ENCODE measurements at regions not wholly inside any gene's neighbourhood (a gene's known extent, or its start where the extent isn't known, plus 50 kb on each side); places are given as distances from the start of the nearest gene placed in this dataset.

DNA sequence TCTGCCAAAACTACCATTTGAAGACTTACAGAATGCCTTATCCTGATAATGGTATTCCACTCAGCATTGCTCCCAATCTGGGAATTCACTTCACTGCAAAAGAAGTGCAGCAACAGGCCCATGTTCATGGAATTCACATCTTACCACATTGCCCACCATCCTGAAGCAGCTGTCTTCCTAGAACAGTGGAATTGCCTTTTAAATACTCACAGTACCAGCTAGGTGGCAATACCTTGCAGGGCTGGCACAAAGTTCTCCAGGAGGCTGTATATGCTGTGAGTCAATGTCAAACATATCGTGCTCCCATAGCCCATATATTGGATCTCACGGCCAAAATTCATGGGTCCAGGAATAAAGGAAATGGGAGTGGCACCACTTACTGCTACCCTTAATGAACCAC is 83.8 kb upstream of the PLEKHG7 start:
- no peak overlapping the region for H3K4me3 ChIP-seq (ENCODE audit: low read depth, low read length)
- TF ChIP-seq, protein P1, sequence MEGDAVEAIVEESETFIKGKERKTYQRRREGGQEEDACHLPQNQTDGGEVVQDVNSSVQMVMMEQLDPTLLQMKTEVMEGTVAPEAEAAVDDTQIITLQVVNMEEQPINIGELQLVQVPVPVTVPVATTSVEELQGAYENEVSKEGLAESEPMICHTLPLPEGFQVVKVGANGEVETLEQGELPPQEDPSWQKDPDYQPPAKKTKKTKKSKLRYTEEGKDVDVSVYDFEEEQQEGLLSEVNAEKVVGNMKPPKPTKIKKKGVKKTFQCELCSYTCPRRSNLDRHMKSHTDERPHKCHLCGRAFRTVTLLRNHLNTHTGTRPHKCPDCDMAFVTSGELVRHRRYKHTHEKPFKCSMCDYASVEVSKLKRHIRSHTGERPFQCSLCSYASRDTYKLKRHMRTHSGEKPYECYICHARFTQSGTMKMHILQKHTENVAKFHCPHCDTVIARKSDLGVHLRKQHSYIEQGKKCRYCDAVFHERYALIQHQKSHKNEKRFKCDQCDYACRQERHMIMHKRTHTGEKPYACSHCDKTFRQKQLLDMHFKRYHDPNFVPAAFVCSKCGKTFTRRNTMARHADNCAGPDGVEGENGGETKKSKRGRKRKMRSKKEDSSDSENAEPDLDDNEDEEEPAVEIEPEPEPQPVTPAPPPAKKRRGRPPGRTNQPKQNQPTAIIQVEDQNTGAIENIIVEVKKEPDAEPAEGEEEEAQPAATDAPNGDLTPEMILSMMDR (conservative IDR thresholded peaks at IDR 0.05; ENCODE audit: low read depth, low read length), result no peak
- DNase-seq (ENCODE audit: low read depth), result no peak

DNA sequence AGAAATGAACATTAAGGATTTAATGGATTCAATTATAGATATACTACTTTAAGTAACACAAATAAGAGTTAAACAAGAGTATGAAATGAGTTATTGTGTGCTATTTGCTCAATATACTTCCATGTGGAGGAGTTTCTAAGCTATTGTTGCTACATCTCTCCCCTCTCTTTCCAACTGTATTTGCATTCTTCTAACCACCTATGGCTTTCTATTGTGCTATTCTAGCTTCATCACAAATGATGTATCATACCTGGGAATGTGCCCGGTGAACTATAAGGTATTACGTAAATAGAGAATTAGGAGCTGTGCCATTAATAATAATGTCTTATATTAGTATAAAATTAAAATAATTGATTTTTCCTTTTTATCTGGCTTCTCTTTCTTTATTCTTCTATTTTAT is 87.1 kb upstream of the PLEKHG7 start:
- TF ChIP-seq, protein P1 (conservative IDR thresholded peaks at IDR 0.05; ENCODE audit: low read depth, low read length), result no peak
- no peak for DNase-seq (ENCODE audit: low read depth)
- H3K4me3 ChIP-seq (ENCODE audit: low read depth, low read length), result no peak overlapping the region

DNA sequence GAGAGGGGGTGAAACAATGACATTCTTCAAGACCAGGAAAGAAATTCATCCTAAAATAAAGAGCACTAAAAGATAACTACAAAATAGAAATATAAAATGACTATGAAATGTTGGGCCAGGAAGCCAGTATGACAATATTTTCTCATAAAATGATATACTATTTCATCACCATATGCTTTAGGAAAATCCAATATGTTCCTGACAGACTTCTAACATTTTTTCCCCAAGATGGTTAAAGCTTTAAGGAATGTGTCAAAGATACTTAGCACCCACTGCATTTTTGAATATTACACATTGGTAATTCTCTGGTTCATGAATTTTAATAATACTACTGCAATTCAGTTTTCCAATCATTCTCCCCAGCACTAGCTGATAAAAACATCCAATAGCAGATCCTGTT is 87.7 kb upstream of the PLEKHG7 start:
- no peak overlapping the region for H3K4me3 ChIP-seq (ENCODE audit: low read depth, low read length)
- no peak for DNase-seq (ENCODE audit: low read depth)
- TF ChIP-seq, protein P1 (conservative IDR thresholded peaks at IDR 0.05; ENCODE audit: low read depth, low read length), result no peak

DNA sequence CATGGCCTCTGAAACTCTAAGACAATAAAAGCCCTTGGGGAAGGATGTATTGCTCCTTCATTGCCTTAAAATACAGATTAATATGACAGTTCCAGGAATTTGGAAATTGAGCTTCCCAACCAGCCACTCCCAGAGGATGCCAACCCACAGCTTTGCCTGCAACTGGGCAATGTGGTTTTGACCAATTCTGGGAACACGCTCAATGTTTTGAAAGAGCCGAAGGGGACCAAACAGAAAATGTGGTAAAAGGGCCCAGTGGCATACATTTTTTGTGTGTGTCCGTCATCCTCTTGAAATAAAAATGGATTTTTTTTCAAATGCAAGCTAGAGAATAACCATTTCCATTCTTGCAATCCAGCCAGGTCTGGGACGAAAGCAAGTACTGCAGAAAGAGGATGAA is 88.3 kb upstream of the PLEKHG7 start:
- DNase-seq (ENCODE audit: low read depth), result no peak
- TF ChIP-seq, protein P1 (conservative IDR thresholded peaks at IDR 0.05; ENCODE audit: low read depth, low read length), result no peak
- H3K4me3 ChIP-seq (ENCODE audit: low read depth, low read length), result no peak overlapping the region

- TF ChIP-seq, protein P1 (conservative IDR thresholded peaks at IDR 0.05; ENCODE audit: low read depth, low read length), result no peak
- no peak overlapping the region for H3K4me3 ChIP-seq (ENCODE audit: low read depth, low read length)
- no peak for DNase-seq (ENCODE audit: low read depth)
Observed at GRCh38 chr12:92614001-92614400, 88.8 kb upstream of the PLEKHG7 start.

- DNase-seq (ENCODE audit: low read depth), result no peak
- TF ChIP-seq, protein P1 (conservative IDR thresholded peaks at IDR 0.05; ENCODE audit: low read depth, low read length), result no peak
Observed at GRCh38 chr12:92612611-92613010, 90.2 kb upstream of the PLEKHG7 start.

DNA sequence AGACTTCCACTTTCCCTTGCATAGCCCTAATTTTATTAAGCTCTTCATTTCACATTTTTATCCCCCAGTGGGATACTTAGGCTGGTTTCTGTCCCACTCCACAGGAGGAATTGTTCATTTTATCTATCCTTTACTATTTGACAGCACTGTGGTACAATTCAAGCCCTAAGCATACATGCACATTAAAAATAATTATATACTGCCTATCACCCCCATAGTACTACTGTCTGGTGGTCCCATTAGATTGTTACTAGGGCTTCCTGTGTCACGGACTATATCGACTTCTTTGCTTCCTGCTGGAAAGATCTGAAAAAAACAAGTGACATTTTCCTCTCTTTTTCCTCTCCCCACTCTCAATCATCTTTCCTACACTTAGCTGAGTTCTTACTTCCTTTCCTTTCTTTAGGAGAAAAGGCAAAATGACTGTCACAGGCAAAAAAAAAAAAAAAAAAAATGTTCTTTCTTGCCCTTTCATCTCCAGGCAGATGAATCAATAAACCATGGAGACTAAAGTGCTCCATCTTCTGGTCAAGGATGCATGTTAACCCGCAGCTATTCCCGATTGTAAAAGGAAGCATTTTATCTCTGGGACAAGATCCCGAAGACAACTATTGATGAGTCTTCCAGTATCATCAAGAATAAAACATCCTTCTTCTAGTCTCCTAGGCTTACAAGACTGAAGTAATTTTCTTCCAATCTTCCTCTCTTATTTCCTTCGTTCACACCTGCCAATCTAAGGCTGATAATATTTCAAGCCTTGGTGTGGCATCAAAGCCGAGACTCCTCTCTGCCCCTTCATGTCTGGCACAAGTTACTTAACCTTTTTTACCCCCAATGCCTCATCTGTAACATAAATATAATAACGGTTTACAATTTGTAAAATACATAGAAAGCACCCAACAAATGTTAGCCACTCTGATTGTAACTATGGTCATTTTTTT is 94.4 kb upstream of the PLEKHG7 start:
- DNase-seq (ENCODE audit: low read depth), result peak; percentile 76
- TF ChIP-seq, protein P1 (conservative IDR thresholded peaks at IDR 0.05; ENCODE audit: low read depth, low read length), result peak; percentile 69
- no peak overlapping the region for H3K4me3 ChIP-seq (ENCODE audit: low read depth, low read length)

More at GRCh38 chr12:92612611-92613010, 90.2 kb upstream of the PLEKHG7 start:
- no peak overlapping the region for H3K4me3 ChIP-seq (ENCODE audit: low read depth, low read length)
